Caco-2 (cell line): ENCODE measurements at regions not wholly inside any gene's neighbourhood (a gene's known extent, or its start where the extent isn't known, plus 50 kb on each side); places are given as distances from the start of the nearest gene placed in this dataset.

Experiments
- BruUV-seq: library from RNA; stranded (reverse); fragments of 400-500 nt; replicated peaks from 2 replicates; lab custom pipeline; 2021; lab: Mats Ljungman, UMichigan
- CTCF ChIA-PET: fragments of 300-600 bp; sonication (Branson Sonifier 250); formaldehyde crosslinking; loops from one replicate; lab custom pipeline; 2022; ENCODE audit warnings: antibody characterized with exemption; lab: Charles Lee
- POLR2A ChIA-PET: fragments of 300-600 bp; sonication (Branson Sonifier 250); formaldehyde crosslinking; loops from one replicate; lab custom pipeline; 2022; ENCODE audit warnings: antibody characterized with exemption; lab: Charles Lee
- DNase-seq, 2 experiments: peaks; one replicate each; pipeline versions ENCODE4 v3.0.0 to v3.0.0-alpha.2; 2020 to 2022
- H3K27me3 ChIP-seq: replicated peaks from 2 replicates; pipeline ENCODE4 v1.6.0; 2011; ENCODE audit warnings: low read length; ENCODE audit not compliant: control insufficient read depth, insufficient read depth
- H3K36me3 ChIP-seq: 2 replicates; pipeline ENCODE4 v1.5.1; 2011; ENCODE audit warnings: low read length; ENCODE audit not compliant: control insufficient read depth, insufficient read depth
- H3K4me1 ChIP-seq: fragments of 250-450 bp; sonication (Bioruptor Pico); 2 replicates; pipeline ENCODE4 v1.5.1; 2020; ENCODE audit warnings: mild to moderate bottlenecking
- H3K4me3 ChIP-seq: 2 replicates; pipeline ENCODE4 v1.5.1; 2011; ENCODE audit warnings: low read depth, mild to moderate bottlenecking, control low read depth, low read length
- H3K9me3 ChIP-seq: fragments of 250-450 bp; sonication (Bioruptor Pico); 2 replicates; pipeline ENCODE4 v1.5.1; 2020; ENCODE audit warnings: mild to moderate bottlenecking, moderate library complexity
- H3K27ac Mint-ChIP-seq: one replicate; pipeline ENCODE4 v1.8.0; 2022; ENCODE audit warnings: mixed read lengths; ENCODE audit not compliant: unreplicated experiment
- H3K27me3 Mint-ChIP-seq: one replicate; pipeline ENCODE4 v1.8.0; 2022; ENCODE audit warnings: mixed read lengths; ENCODE audit not compliant: insufficient read depth, unreplicated experiment
- H3K36me3 Mint-ChIP-seq: one replicate; pipeline ENCODE4 v1.8.0; 2022; ENCODE audit warnings: mild to moderate bottlenecking, mixed read lengths; ENCODE audit not compliant: insufficient read depth, unreplicated experiment
- H3K4me1 Mint-ChIP-seq: one replicate; pipeline ENCODE4 v1.8.0; 2022; ENCODE audit warnings: low read depth, mixed read lengths; ENCODE audit not compliant: unreplicated experiment
- H3K4me3 Mint-ChIP-seq: one replicate; pipeline ENCODE4 v1.8.0; 2022; ENCODE audit warnings: mild to moderate bottlenecking, moderate library complexity, mixed read lengths; ENCODE audit not compliant: unreplicated experiment
- H3K9me3 Mint-ChIP-seq: one replicate; pipeline ENCODE4 v1.8.0; 2022; ENCODE audit warnings: mixed read lengths; ENCODE audit not compliant: unreplicated experiment
- intact Hi-C: fragments of 100-400 bp; cut with micrococcal nuclease; formaldehyde crosslinking; loops from one replicate; pipeline ENCODE4 v1.10.0; 2022; ENCODE audit not compliant: unreplicated experiment
- TF ChIP-seq, protein P1 (sequence below), 2 experiments: fragments of 200-600 bp in 1 of 2; IDR thresholded peaks; 1 replicate in 1 of 2; 2 replicates in 1 of 2; pipeline versions ENCODE4 v1.5.1 to v1.8.0; 2011 to 2022; ENCODE audit warnings: antibody characterized with exemption in 1 of 2, control low read depth in 1 of 2, inconsistent platforms in 1 of 2, low read depth in 1 of 2, low read length in 1 of 2, mild to moderate bottlenecking in 1 of 2, moderate library complexity in 1 of 2; ENCODE audit not compliant: insufficient read depth in 1 of 2, severe bottlenecking in 1 of 2, unreplicated experiment in 1 of 2

DNA sequence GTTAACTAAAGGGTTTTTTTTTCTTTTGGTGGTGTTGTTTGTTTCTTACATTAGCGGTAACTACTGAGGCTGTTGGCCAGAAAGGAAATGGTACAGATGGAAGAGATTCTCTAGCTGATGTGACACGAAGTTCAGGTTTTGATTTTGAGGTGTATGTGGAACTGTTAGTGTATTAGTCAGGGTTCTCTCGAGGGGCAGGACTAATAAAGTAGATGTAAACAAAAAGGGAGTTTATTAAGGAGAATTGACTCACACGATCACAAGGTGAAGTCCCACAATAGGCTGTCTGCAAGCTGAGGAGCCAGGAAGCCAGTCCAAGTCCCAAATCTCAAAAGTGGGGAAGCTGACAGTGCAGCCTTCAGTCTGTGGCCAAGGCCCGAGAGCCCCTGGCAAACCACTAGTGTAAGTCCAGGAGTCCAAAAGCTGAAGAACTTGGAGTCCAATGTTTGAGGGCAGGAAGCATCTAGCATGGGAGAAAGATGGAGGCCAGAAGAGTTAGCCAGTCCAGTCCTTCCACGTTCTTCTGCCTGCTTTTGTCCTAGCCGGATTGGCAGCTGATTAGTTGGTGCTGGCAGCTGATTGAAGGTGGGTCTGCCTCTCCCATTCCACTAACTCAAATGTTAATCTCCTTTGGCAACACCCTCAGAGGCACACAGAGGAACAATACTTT lies 577.6 kb downstream of the EFNB2 start:
- no peak for DNase-seq
- POLR2A ChIA-PET = no interaction called here
- no TSS peak for BruUV-seq
- Mint-ChIP-seq H3K4me3 (no peak overlapping the region), H3K27me3 (no peaks in the 10 kb centered on the region), H3K27ac (no peak overlapping the region), H3K4me1 (no peaks in the 10 kb centered on the region), H3K9me3 (no peaks in the 10 kb centered on the region), H3K36me3 (no peaks in the 10 kb centered on the region)
- CTCF ChIA-PET = no interaction called here
- H3K4me3 ChIP-seq = no peak overlapping the region
- no peaks in the 10 kb centered on the region for H3K9me3 ChIP-seq
- TF ChIP-seq, protein P1, sequence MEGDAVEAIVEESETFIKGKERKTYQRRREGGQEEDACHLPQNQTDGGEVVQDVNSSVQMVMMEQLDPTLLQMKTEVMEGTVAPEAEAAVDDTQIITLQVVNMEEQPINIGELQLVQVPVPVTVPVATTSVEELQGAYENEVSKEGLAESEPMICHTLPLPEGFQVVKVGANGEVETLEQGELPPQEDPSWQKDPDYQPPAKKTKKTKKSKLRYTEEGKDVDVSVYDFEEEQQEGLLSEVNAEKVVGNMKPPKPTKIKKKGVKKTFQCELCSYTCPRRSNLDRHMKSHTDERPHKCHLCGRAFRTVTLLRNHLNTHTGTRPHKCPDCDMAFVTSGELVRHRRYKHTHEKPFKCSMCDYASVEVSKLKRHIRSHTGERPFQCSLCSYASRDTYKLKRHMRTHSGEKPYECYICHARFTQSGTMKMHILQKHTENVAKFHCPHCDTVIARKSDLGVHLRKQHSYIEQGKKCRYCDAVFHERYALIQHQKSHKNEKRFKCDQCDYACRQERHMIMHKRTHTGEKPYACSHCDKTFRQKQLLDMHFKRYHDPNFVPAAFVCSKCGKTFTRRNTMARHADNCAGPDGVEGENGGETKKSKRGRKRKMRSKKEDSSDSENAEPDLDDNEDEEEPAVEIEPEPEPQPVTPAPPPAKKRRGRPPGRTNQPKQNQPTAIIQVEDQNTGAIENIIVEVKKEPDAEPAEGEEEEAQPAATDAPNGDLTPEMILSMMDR (IDR thresholded peaks at IDR 0.05; ENCODE audit: insufficient read depth in 1 of 2, low read depth in 1 of 2, low read length in 1 of 2, severe bottlenecking in 1 of 2, unreplicated experiment in 1 of 2) = no peak
- no peaks in the 10 kb centered on the region for H3K36me3 ChIP-seq
- no peaks in the 10 kb centered on the region for H3K4me1 ChIP-seq
- H3K27me3 ChIP-seq = no peaks in the 10 kb centered on the region
- intact Hi-C loops = no loop called here

DNA sequence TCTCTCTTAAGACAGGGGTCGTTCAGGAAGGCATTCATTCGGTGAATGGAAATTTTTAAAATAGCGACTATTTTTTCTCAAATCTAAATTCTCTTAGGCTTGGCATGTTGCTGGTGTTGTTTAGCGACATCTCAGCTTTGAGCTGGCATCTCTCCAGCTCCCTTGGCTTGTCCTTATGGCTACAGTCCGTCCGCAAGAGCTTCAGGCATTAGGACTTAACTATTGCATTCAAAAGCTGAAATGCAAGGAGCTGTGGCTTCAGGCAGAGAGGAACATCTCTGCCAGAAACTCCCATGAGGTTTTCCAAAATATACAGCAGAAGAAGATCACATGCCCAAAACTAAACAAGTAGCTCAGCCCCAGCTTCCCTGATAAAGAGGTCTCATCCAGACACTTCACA lies 578.5 kb downstream of the EFNB2 start:
- H3K9me3 Mint-ChIP-seq = no peaks in the 10 kb centered on the region

DNA sequence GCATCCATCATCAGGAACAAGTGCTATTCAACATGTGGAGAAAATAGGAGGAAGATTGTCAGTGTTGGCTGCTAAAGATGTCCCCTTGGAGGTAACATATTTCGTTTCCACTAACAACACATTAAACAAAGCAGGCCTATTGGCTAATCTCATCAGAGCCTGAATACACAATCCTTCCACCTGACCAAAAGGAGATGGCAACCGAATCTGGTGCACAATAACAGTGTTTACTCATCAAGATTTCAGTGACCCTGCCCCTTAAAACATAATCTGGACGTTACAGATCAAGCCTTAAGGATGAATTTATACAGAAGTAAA lies 582.5 kb downstream of the EFNB2 start:
- no peak overlapping the region for H3K4me3 Mint-ChIP-seq
- no peaks in the 10 kb centered on the region for H3K27me3 Mint-ChIP-seq
- Histone ChIP-seq H3K9me3 (no peaks in the 10 kb centered on the region), H3K27me3 (no peaks in the 10 kb centered on the region), H3K4me3 (no peak overlapping the region), H3K4me1 (no peaks in the 10 kb centered on the region), H3K36me3 (no peaks in the 10 kb centered on the region; the same call in 1 of the 2 replicates)
- intact Hi-C loops = no loop called here
- H3K4me1 Mint-ChIP-seq = no peaks in the 10 kb centered on the region
- no peaks in the 10 kb centered on the region for H3K36me3 Mint-ChIP-seq
- no peak overlapping the region for H3K27ac Mint-ChIP-seq
- no peaks in the 10 kb centered on the region for H3K9me3 Mint-ChIP-seq
- ChIA-PET POLR2A (no interaction called here), CTCF (no interaction called here)
- DNase-seq = no peak
- TF ChIP-seq, protein P1 (IDR thresholded peaks at IDR 0.05; ENCODE audit: insufficient read depth in 1 of 2, low read depth in 1 of 2, low read length in 1 of 2, severe bottlenecking in 1 of 2, unreplicated experiment in 1 of 2) = no peak
- no TSS peak for BruUV-seq

More for the DNA sequence above, 578.5 kb downstream of the EFNB2 start:
- Mint-ChIP-seq H3K4me1 (no peaks in the 10 kb centered on the region), H3K36me3 (no peaks in the 10 kb centered on the region), H3K4me3 (no peak overlapping the region), H3K27me3 (no peaks in the 10 kb centered on the region), H3K27ac (no peak overlapping the region)
- DNase-seq = no peak
- no TSS peak for BruUV-seq
- CTCF ChIA-PET = no interaction called here
- Histone ChIP-seq H3K4me3 (no peak overlapping the region), H3K36me3 (no peaks in the 10 kb centered on the region), H3K9me3 (no peaks in the 10 kb centered on the region), H3K27me3 (no peaks in the 10 kb centered on the region), H3K4me1 (no peaks in the 10 kb centered on the region)
- intact Hi-C loops = no loop called here
- POLR2A ChIA-PET = no interaction called here
- TF ChIP-seq, protein P1 (IDR thresholded peaks at IDR 0.05; ENCODE audit: insufficient read depth in 1 of 2, low read depth in 1 of 2, low read length in 1 of 2, severe bottlenecking in 1 of 2, unreplicated experiment in 1 of 2) = no peak
